H1 (cell line): ENCODE measurements at regions not wholly inside any gene's neighbourhood (a gene's known extent, or its start where the extent isn't known, plus 50 kb on each side); places are given as distances from the start of the nearest gene placed in this dataset.

Source experiments
- CTCF ChIA-PET: fragments of 300-600 bp; sonication (Branson Sonifier 250); formaldehyde crosslinking; loops from one replicate; lab custom pipeline; 2021; ENCODE audit not compliant: partially characterized antibody; lab: Charles Lee
- POLR2A ChIA-PET: fragments of 300-600 bp; sonication (Branson Sonifier 250); formaldehyde crosslinking; loops from one replicate; lab custom pipeline; 2021; ENCODE audit warnings: inconsistent platforms; ENCODE audit not compliant: partially characterized antibody; lab: Charles Lee
- DNase-seq, 2 experiments: peaks; one replicate each; pipeline versions ENCODE4 v3.0.0 to v3.0.0-alpha.2; 2010 to 2022; ENCODE audit warnings: low spot score in 2 of 2, low read depth in 1 of 2, mixed read lengths in 1 of 2
- FAIRE-seq: peaks from 2 replicates; lab custom pipeline; 2011; peaks lifted over from hg19 to GRCh38; lab: Jason Lieb, UNC
- H2AFZ ChIP-seq: 2 replicates; pipeline ENCODE4 v1.8.1; 2012; ENCODE audit warnings: low read length, inconsistent platforms
- H2AK5ac ChIP-seq: 2 replicates; pipeline ENCODE4 v1.6.1; 2013; ENCODE audit warnings: low read depth, low read length
- H2BK120ac ChIP-seq: replicated peaks from 2 replicates; pipeline ENCODE3; 2013; ENCODE audit warnings: low read depth, low read length, inconsistent platforms
- H2BK12ac ChIP-seq: 2 replicates; pipeline ENCODE4 v1.6.1; 2013; ENCODE audit warnings: low read depth, low read length
- H2BK15ac ChIP-seq: 2 replicates; pipeline ENCODE4 v1.6.1; 2013; ENCODE audit warnings: low read length
- H2BK20ac ChIP-seq: 2 replicates; pipeline ENCODE4 v1.6.1; 2013; ENCODE audit warnings: low read length
- H2BK5ac ChIP-seq: 2 replicates; pipeline ENCODE4 v1.6.1; 2013; ENCODE audit warnings: low read depth, low read length
- H3K14ac ChIP-seq: 2 replicates; pipeline ENCODE4 v1.6.1; 2013; ENCODE audit warnings: inconsistent platforms; ENCODE audit not compliant: insufficient read length
- H3K18ac ChIP-seq: 2 replicates; pipeline ENCODE4 v1.6.1; 2013; ENCODE audit warnings: low read length; ENCODE audit errors: extremely low read depth
- H3K23ac ChIP-seq: 2 replicates; pipeline ENCODE4 v1.6.1; 2013; ENCODE audit warnings: inconsistent platforms; ENCODE audit not compliant: insufficient read length
- H3K23me2 ChIP-seq: 2 replicates; pipeline ENCODE4 v1.6.1; 2013; ENCODE audit warnings: low read depth, low read length
- H3K27ac ChIP-seq: 2 replicates; pipeline ENCODE4 v1.6.1; 2011; ENCODE audit warnings: low read depth, low read length, inconsistent platforms
- H3K27me3 ChIP-seq, 4 experiments: replicated peaks in 1 of 4; 1 replicate in 1 of 4; 2 replicates in 3 of 4; pipeline versions ENCODE4 v1.6.1 to v1.8.1; 2011 to 2013; ENCODE audit warnings: low read length in 3 of 4, mild to moderate bottlenecking in 3 of 4, inconsistent platforms in 2 of 4, mixed read lengths in 2 of 4, moderate library complexity in 1 of 4; ENCODE audit not compliant: control insufficient read depth in 3 of 4, insufficient read depth in 3 of 4; ENCODE audit errors: extremely low read depth in 1 of 4
- H3K36me3 ChIP-seq, 4 experiments: 2 replicates each; pipeline versions ENCODE4 v1.6.1 to v1.8.1; 2011 to 2013; ENCODE audit warnings: mild to moderate bottlenecking in 4 of 4, low read length in 3 of 4, moderate library complexity in 2 of 4, control low read depth in 1 of 4, inconsistent platforms in 1 of 4; ENCODE audit not compliant: insufficient read depth in 4 of 4, control insufficient read depth in 2 of 4
- H3K4ac ChIP-seq: replicated peaks from 2 replicates; pipeline ENCODE3; 2013; ENCODE audit warnings: low read length, low read depth, mixed read lengths, inconsistent platforms; ENCODE audit not compliant: insufficient read length
- H3K4me1 ChIP-seq, 4 experiments: replicated peaks in 1 of 4; 1 replicate in 1 of 4; 2 replicates in 3 of 4; pipeline versions ENCODE4 v1.6.1 to v1.8.1; 2011 to 2013; ENCODE audit warnings: low read length in 3 of 4, inconsistent platforms in 2 of 4, mixed read lengths in 1 of 4; ENCODE audit not compliant: insufficient read depth in 4 of 4, control insufficient read depth in 3 of 4
- H3K4me2 ChIP-seq, 2 experiments: 2 replicates each; pipeline versions ENCODE4 v1.6.1 to v1.8.1; 2011 to 2013; ENCODE audit warnings: low read depth in 2 of 2, low read length in 2 of 2, control low read depth in 1 of 2, inconsistent platforms in 1 of 2, mild to moderate bottlenecking in 1 of 2; ENCODE audit not compliant: insufficient read depth in 1 of 2
- H3K4me3 ChIP-seq, 4 experiments: fragments of 200-600, 300-600 bp in 1 of 4; sonication (generic), shearing (Covaris generic), sonication (Bioruptor Twin) in 1 of 4; 2 replicates each; pipeline versions ENCODE4 v1.5.1 to v1.8.1; 2011 to 2016; ENCODE audit warnings: low read length in 4 of 4, low read depth in 3 of 4, control low read depth in 2 of 4, inconsistent platforms in 2 of 4, mild to moderate bottlenecking in 2 of 4, mixed read lengths in 1 of 4, moderate library complexity in 1 of 4; ENCODE audit not compliant: insufficient read depth in 2 of 4; ENCODE audit errors: extremely low read depth in 1 of 4
- H3K56ac ChIP-seq: replicated peaks from 2 replicates; pipeline ENCODE3; 2013; ENCODE audit warnings: low read depth, mild to moderate bottlenecking, mixed read lengths, low read length, inconsistent platforms; ENCODE audit not compliant: insufficient read length
- H3K79me1 ChIP-seq: 2 replicates; pipeline ENCODE4 v1.6.1; 2013; ENCODE audit warnings: low read depth, low read length, control low read depth
- H3K79me2 ChIP-seq, 2 experiments: 2 replicates each; pipeline versions ENCODE4 v1.6.1 to v1.8.1; 2012 to 2013; ENCODE audit warnings: low read length in 2 of 2, mild to moderate bottlenecking in 2 of 2, inconsistent platforms in 1 of 2; ENCODE audit not compliant: insufficient read depth in 2 of 2, control insufficient read depth in 1 of 2
- H3K9ac ChIP-seq, 4 experiments: replicated peaks in 1 of 4; 1 replicate in 1 of 4; 2 replicates in 3 of 4; pipeline versions ENCODE4 v1.6.1 to v1.8.1; 2011 to 2013; ENCODE audit warnings: low read depth in 3 of 4, low read length in 3 of 4, control low read depth in 2 of 4, mild to moderate bottlenecking in 2 of 4, moderate library complexity in 2 of 4, inconsistent platforms in 1 of 4; ENCODE audit errors: extremely low read depth in 1 of 4
- H3K9me3 ChIP-seq, 2 experiments: 2 replicates each; pipeline versions ENCODE4 v1.6.1 to v1.8.1; 2012 to 2013; ENCODE audit warnings: mild to moderate bottlenecking in 2 of 2, moderate library complexity in 2 of 2, control low read depth in 1 of 2, inconsistent platforms in 1 of 2, low read depth in 1 of 2, low read length in 1 of 2, mixed read lengths in 1 of 2; ENCODE audit not compliant: insufficient read depth in 2 of 2
- H4K20me1 ChIP-seq, 2 experiments: replicated peaks in 1 of 2; 2 replicates each; pipeline versions ENCODE3 to v1.8.1; 2011 to 2013; ENCODE audit warnings: inconsistent platforms in 2 of 2, low read length in 2 of 2, mild to moderate bottlenecking in 1 of 2; ENCODE audit not compliant: insufficient read depth in 2 of 2, control insufficient read depth in 1 of 2
- H4K5ac ChIP-seq: 2 replicates; pipeline ENCODE4 v1.6.1; 2013; ENCODE audit warnings: low read length, low read depth, mixed read lengths, inconsistent platforms; ENCODE audit not compliant: insufficient read length
- H4K8ac ChIP-seq: 2 replicates; pipeline ENCODE4 v1.8.0; 2013; ENCODE audit warnings: mild to moderate bottlenecking, moderate library complexity, low read length, inconsistent platforms; ENCODE audit not compliant: insufficient read depth; ENCODE audit errors: extremely low read depth
- H4K91ac ChIP-seq: replicated peaks from 2 replicates; pipeline ENCODE3; 2013; ENCODE audit warnings: low read length, mixed read lengths, inconsistent platforms; ENCODE audit not compliant: insufficient read length
- BACH1 ChIP-seq: IDR thresholded peaks from 2 replicates; pipeline ENCODE4 v1.6.1; 2012; ENCODE audit warnings: low read length, improper control_type of control experiment
- CTBP2 ChIP-seq: IDR thresholded peaks from 2 replicates; pipeline ENCODE4 v1.7.0; 2011; ENCODE audit warnings: borderline replicate concordance, mild to moderate bottlenecking, moderate library complexity, mixed read lengths, low read length; ENCODE audit not compliant: insufficient read depth, insufficient read length
- EZH2 ChIP-seq: fragments of 200-600 bp; sonication (generic); IDR thresholded peaks from 2 replicates; pipeline ENCODE4 v1.7.1; 2012; ENCODE audit warnings: low read depth, mild to moderate bottlenecking, moderate library complexity, low read length, inconsistent platforms; ENCODE audit not compliant: severe bottlenecking
- GABPA ChIP-seq: IDR thresholded peaks from 2 replicates; pipeline ENCODE4 v1.6.1; 2011; ENCODE audit warnings: mild to moderate bottlenecking, low read length, moderate library complexity, borderline replicate concordance; ENCODE audit not compliant: insufficient read depth
- SIRT6 ChIP-seq: IDR thresholded peaks from one replicate; pipeline ENCODE4 v1.7.1; 2012; ENCODE audit warnings: low read length, inconsistent platforms
- WGBS, 2 experiments: shearing (Covaris generic) in 1 of 2; methylation state at CpG; one replicate each; pipeline versions ENCODE4 v1.1.6 to v1.1.7; 2013 to 2015; ENCODE audit warnings: low lambda C conversion rate in 2 of 2, mixed read lengths in 2 of 2, inconsistent platforms in 1 of 2, low coverage in 1 of 2, missing lambda C conversion rate in 1 of 2; ENCODE audit not compliant: insufficient replicate concordance in 2 of 2, insufficient coverage in 1 of 2, insufficient read length in 1 of 2; ENCODE audit errors: extremely low coverage in 1 of 2, missing lambda C conversion rate in 1 of 2; 5-methylcytosine and 5-hydroxymethylcytosine counted together

DNA sequence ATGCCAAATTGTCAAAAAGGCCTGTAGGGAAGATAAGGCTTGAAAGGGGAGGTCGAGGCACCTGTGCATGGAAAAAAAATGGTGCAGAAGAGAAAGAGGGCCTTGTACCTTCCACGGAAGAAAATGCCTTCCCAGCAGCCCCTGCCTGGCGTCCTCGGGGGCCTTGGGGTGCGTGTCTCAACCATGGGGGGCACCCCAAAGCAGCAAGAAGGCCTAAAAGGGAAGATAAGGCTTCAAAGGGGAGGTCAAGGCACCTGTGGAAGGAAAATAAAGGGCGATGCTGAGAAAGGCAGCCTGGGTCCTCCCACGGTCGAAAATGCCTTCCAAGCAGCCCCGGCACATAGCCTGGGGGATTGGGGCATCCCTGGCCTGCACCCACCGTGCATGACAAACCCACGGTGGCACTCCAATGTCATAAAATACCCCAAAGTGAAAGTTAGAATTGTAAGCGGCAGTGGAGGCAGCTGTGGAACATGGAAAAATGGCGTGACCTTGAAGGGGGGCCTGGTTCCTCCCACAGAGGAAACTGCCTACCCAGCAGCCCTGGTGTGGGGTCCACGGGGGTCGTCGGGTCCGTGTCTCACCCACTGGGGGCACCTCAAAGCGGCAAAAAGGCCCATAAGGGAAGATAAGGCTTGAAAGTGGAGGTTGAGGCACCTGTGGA is 275.0 kb downstream of the ALG10 start:
- H2AK5ac ChIP-seq = no peak overlapping the region
- no peak overlapping the region for H3K18ac ChIP-seq
- no peak for DNase-seq
- H3K56ac ChIP-seq = no peak overlapping the region
- no peaks in the 10 kb centered on the region for H3K4me1 ChIP-seq
- no peak overlapping the region for H4K5ac ChIP-seq
- H3K27ac ChIP-seq = no peak overlapping the region
- TF ChIP-seq GABPA (no peak), SIRT6 (no peak), EZH2 (no peak), BACH1 (no peak), CTBP2 (no peak)
- no peaks in the 10 kb centered on the region for H3K27me3 ChIP-seq
- H3K4me3 ChIP-seq = no peak overlapping the region
- 81% methylated on average over 18 of the region's 18 CpGs; no CpG with 5 or more reads in 1 of the 2 experiments for WGBS, 2 experiments
- no peak overlapping the region for H2BK20ac ChIP-seq
- H3K14ac ChIP-seq = no peak overlapping the region
- ChIA-PET POLR2A (no interaction called here), CTCF (no interaction called here)
- H3K9ac ChIP-seq = no peak overlapping the region
- no peak overlapping the region for H3K4me2 ChIP-seq
- no peak overlapping the region for H2BK120ac ChIP-seq
- no peak overlapping the region for H2AFZ ChIP-seq
- no peaks in the 10 kb centered on the region for H3K79me2 ChIP-seq
- no peaks in the 10 kb centered on the region; a peak in 1 of 8 replicates for H3K36me3 ChIP-seq
- no peak for FAIRE-seq
- H4K91ac ChIP-seq = no peak overlapping the region
- H2BK12ac ChIP-seq = no peak overlapping the region
- H4K20me1 ChIP-seq = no peaks in the 10 kb centered on the region
- no peaks in the 10 kb centered on the region for H3K79me1 ChIP-seq
- H2BK15ac ChIP-seq = no peak overlapping the region
- H3K9me3 ChIP-seq = peaks cover 77 to 100% of the 10 kb centered on the region in 2 experiments
- no peak overlapping the region for H4K8ac ChIP-seq
- no peak overlapping the region for H2BK5ac ChIP-seq
- H3K23ac ChIP-seq = no peak overlapping the region
- no peaks in the 10 kb centered on the region for H3K23me2 ChIP-seq
- no peak overlapping the region for H3K4ac ChIP-seq
